ENCODE measurements at regions not wholly inside any gene's neighbourhood (a gene's known extent, or its start where the extent isn't known, plus 50 kb on each side); places are given as distances from the start of the nearest gene placed in this dataset.
"Not testable (repeated sequence)": the region's sequence is repeated elsewhere in the genome, so short reads cannot be mapped to it uniquely, and the experiment has no call there.

GRCh38 chr1:242629396-242629795, 104.9 kb upstream of the PLD5 start:
- DNase-seq (ENCODE audit: low spot score): no peak

GRCh38 chr1:242623756-242624155, 99.3 kb upstream of the PLD5 start:
- DNase-seq (ENCODE audit: low spot score): no peak

- DNase-seq (ENCODE audit: low spot score): no peak
These were observed 98.6 kb upstream of the PLD5 start for GRCh38 chr1:242623119-242623518.

- DNase-seq (ENCODE audit: low spot score): no peak
These were observed 88.8 kb upstream of the PLD5 start for GRCh38 chr1:242613266-242613815.

GRCh38 chr1:242610209-242610608, 85.7 kb upstream of the PLD5 start:
- no peak for DNase-seq (ENCODE audit: low spot score)

GRCh38 chr1:242605521-242605920, 81.0 kb upstream of the PLD5 start:
- no peak for DNase-seq (ENCODE audit: low spot score)

- DNase-seq (ENCODE audit: low spot score): no peak
These were observed 77.5 kb upstream of the PLD5 start for GRCh38 chr1:242602001-242602400.

GRCh38 chr1:242593756-242594155, 69.3 kb upstream of the PLD5 start:
- not testable (repeated sequence) for DNase-seq (ENCODE audit: low spot score)

GRCh38 chr1:242586360-242586680, 61.8 kb upstream of the PLD5 start:
- DNase-seq (ENCODE audit: low spot score): no peak

GRCh38 chr1:242585616-242586359, 61.3 kb upstream of the PLD5 start:
- DNase-seq (ENCODE audit: low spot score): no peak

- no peak for DNase-seq (ENCODE audit: low spot score)
These were observed 58.2 kb upstream of the PLD5 start for GRCh38 chr1:242582669-242583068.

GRCh38 chr1:242579528-242580235, 55.2 kb upstream of the PLD5 start:
- no peak for DNase-seq (ENCODE audit: low spot score)

Small RNAs in the stretch of these regions (small RNA-seq; reads per million reads assigned to genes)
- 0 reads per million in 2 experiments for gene AL603825.1

Data from SK-N-DZ (cell line).